ENCODE measurements at regions not wholly inside any gene's neighbourhood (a gene's known extent, or its start where the extent isn't known, plus 50 kb on each side); places are given as distances from the start of the nearest gene placed in this dataset.

GRCh38 chr13:69617587-69617986, 490.0 kb upstream of the ATXN8OS start:
- TF ChIP-seq CTCF (IDR thresholded peaks at IDR 0.05; ENCODE audit: low read depth, low read length, poor library complexity, severe bottlenecking) (no peak), EZH2phosphoT487 (IDR thresholded peaks at IDR 0.05; ENCODE audit: borderline replicate concordance, low read length) (no peak)

All from DOHH2 (cell line).